Hepatocyte (in vitro differentiated cells): ENCODE measurements at regions not wholly inside any gene's neighbourhood (a gene's known extent, or its start where the extent isn't known, plus 50 kb on each side); places are given as distances from the start of the nearest gene placed in this dataset.

Source experiments
- DNase-seq: peaks from one replicate; pipeline ENCODE4 v3.0.0-alpha.2; 2016; ENCODE audit warnings: low spot score
- H2AFZ ChIP-seq: fragments of 200-600 bp; sonication (generic); 2 replicates; pipeline ENCODE4 v1.6.0; 2016; ENCODE audit warnings: antibody characterized with exemption, mild to moderate bottlenecking
- H3K27ac ChIP-seq: fragments of 200-600 bp; sonication (generic); 2 replicates; pipeline ENCODE4 v1.5.1; 2016; ENCODE audit warnings: mild to moderate bottlenecking
- H3K27me3 ChIP-seq: fragments of 200-600 bp; sonication (generic); 2 replicates; pipeline ENCODE4 v1.6.1; 2016
- H3K36me3 ChIP-seq: fragments of 200-600 bp; sonication (generic); replicated peaks from 2 replicates; pipeline ENCODE4 v1.5.1; 2016; ENCODE audit warnings: low read depth; ENCODE audit not compliant: insufficient read depth
- H3K4me1 ChIP-seq: fragments of 200-600 bp; sonication (generic); 2 replicates; pipeline ENCODE4 v1.5.1; 2016; ENCODE audit warnings: mild to moderate bottlenecking, moderate library complexity; ENCODE audit not compliant: insufficient read depth
- H3K4me2 ChIP-seq: fragments of 200-600 bp; sonication (generic); 2 replicates; pipeline ENCODE4 v1.6.0; 2016
- H3K4me3 ChIP-seq: fragments of 200-600 bp; sonication (generic); 2 replicates; pipeline ENCODE4 v1.5.1; 2016; ENCODE audit warnings: mild to moderate bottlenecking
- H3K79me2 ChIP-seq: fragments of 200-600 bp; sonication (generic); 2 replicates; pipeline ENCODE4 v1.6.0; 2017; ENCODE audit warnings: mild to moderate bottlenecking
- H3K9me2 ChIP-seq: fragments of 200-600 bp; sonication (generic); replicated peaks from 2 replicates; pipeline ENCODE4 v1.6.0; 2017; ENCODE audit warnings: mild to moderate bottlenecking; ENCODE audit not compliant: insufficient read depth
- H3K9me3 ChIP-seq: fragments of 200-600 bp; sonication (generic); 2 replicates; pipeline ENCODE4 v1.5.1; 2016; ENCODE audit warnings: low read depth, mild to moderate bottlenecking
- H4K20me1 ChIP-seq: fragments of 200-600 bp; sonication (generic); 2 replicates; pipeline ENCODE4 v1.6.0; 2016; ENCODE audit warnings: mild to moderate bottlenecking; ENCODE audit not compliant: insufficient read depth, poor library complexity, severe bottlenecking
- EZH2 ChIP-seq: fragments of 200-600 bp; sonication (generic); IDR thresholded peaks from 2 replicates; pipeline ENCODE4 v1.6.1; 2016; ENCODE audit warnings: antibody characterized with exemption, mild to moderate bottlenecking, borderline replicate concordance
- EZH2phosphoT487 ChIP-seq: fragments of 200-600 bp; sonication (generic); IDR thresholded peaks from one replicate; pipeline ENCODE4 v1.6.1; 2018; ENCODE audit warnings: antibody characterized with exemption, mild to moderate bottlenecking, low read depth, moderate library complexity; ENCODE audit not compliant: unreplicated experiment, severe bottlenecking
- WGBS: methylation state at CpG from one replicate; pipeline ENCODE4 v1.1.6; 2016; ENCODE audit warnings: low lambda C conversion rate; ENCODE audit errors: missing lambda C conversion rate; 5-methylcytosine and 5-hydroxymethylcytosine counted together
- TF ChIP-seq, protein P1 (sequence below): fragments of 200-600 bp; sonication (generic); IDR thresholded peaks from 2 replicates; pipeline ENCODE4 v1.5.1; 2016; ENCODE audit warnings: antibody characterized with exemption, mild to moderate bottlenecking; ENCODE audit not compliant: poor library complexity

- Histone ChIP-seq H3K4me2 (no peak overlapping the region), H3K36me3 (no peaks in the 10 kb centered on the region), H4K20me1 (no peaks in the 10 kb centered on the region), H3K79me2 (no peaks in the 10 kb centered on the region), H3K27me3 (no peaks in the 10 kb centered on the region), H3K4me3 (no peak overlapping the region), H3K4me1 (no peaks in the 10 kb centered on the region), H3K9me3 (no peaks in the 10 kb centered on the region), H3K9me2 (no peaks in the 10 kb centered on the region), H2AFZ (no peak overlapping the region), H3K27ac (no peak overlapping the region)
- TF ChIP-seq, protein P1, sequence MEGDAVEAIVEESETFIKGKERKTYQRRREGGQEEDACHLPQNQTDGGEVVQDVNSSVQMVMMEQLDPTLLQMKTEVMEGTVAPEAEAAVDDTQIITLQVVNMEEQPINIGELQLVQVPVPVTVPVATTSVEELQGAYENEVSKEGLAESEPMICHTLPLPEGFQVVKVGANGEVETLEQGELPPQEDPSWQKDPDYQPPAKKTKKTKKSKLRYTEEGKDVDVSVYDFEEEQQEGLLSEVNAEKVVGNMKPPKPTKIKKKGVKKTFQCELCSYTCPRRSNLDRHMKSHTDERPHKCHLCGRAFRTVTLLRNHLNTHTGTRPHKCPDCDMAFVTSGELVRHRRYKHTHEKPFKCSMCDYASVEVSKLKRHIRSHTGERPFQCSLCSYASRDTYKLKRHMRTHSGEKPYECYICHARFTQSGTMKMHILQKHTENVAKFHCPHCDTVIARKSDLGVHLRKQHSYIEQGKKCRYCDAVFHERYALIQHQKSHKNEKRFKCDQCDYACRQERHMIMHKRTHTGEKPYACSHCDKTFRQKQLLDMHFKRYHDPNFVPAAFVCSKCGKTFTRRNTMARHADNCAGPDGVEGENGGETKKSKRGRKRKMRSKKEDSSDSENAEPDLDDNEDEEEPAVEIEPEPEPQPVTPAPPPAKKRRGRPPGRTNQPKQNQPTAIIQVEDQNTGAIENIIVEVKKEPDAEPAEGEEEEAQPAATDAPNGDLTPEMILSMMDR = no peak
- TF ChIP-seq EZH2phosphoT487 = no peak
- TF ChIP-seq EZH2 = no peak
- no peak for DNase-seq
- 82% methylated on average over 4 of the region's 4 CpGs for WGBS
Observed at GRCh38 chr4:163610648-163611047, 116.2 kb downstream of the TMA16 start.

DNA sequence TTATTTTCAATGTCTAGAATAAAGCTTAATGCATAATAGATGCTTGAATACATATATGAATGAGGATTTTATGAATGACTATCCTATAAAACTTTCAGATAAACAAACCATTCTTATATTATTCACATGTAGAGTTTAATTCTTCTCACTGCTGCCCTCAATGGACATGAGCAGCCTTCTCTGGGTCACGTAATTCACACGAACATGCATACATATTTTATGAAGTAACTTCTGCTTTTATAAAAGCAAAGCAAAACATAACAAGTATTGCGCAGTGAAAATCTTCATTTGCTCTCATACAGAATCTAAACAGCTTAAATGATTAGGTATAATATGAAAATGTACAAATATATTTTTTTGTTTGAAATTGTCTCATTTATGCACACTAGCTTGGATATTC is 116.7 kb downstream of the TMA16 start:
- Histone ChIP-seq H3K36me3 (no peaks in the 10 kb centered on the region), H4K20me1 (no peaks in the 10 kb centered on the region), H3K4me1 (no peaks in the 10 kb centered on the region), H3K27me3 (no peaks in the 10 kb centered on the region), H3K9me3 (no peaks in the 10 kb centered on the region), H3K4me2 (no peak overlapping the region), H2AFZ (no peak overlapping the region), H3K79me2 (no peaks in the 10 kb centered on the region), H3K27ac (no peak overlapping the region), H3K4me3 (no peak overlapping the region), H3K9me2 (no peaks in the 10 kb centered on the region)
- WGBS = 87% methylated on average over 3 of the region's 3 CpGs
- no peak for DNase-seq
- TF ChIP-seq, protein P1 = no peak
- no peak for TF ChIP-seq EZH2phosphoT487

DNA sequence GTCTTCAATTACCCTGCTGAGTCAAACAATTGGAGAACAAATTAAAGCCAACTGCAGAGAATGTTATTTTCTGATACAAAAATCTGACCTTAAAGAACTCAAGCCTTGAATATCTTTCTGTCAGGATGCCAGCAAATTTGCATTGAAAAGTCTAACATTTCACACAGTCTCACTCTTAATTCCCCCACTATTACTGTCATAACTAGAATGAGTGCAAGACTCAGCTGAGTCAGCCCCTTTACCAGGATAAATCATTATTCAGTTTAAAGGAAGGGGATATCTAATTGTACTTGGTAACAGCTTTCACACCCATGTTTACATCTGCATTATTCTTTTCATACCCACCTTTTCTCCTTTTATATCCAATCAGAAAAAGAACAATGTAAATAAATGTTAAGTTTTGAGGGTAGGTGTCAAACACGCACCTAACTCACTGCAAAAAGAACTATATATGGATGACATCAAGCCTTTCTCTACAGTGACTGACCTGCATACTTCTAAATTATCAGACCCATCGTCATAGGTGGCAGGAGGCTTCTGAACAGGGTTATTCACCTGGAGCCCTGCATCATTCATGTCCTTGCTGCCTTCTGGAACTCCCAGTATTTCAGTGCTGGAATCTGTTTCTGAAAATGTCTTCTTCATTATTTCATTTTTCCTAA is 117.4 kb downstream of the TMA16 start:
- Histone ChIP-seq H3K4me2 (no peak overlapping the region), H3K27me3 (no peaks in the 10 kb centered on the region), H3K27ac (no peak overlapping the region), H2AFZ (no peak overlapping the region), H3K9me3 (no peaks in the 10 kb centered on the region), H3K4me1 (no peaks in the 10 kb centered on the region), H3K4me3 (no peak overlapping the region), H4K20me1 (no peaks in the 10 kb centered on the region), H3K9me2 (no peaks in the 10 kb centered on the region), H3K36me3 (no peaks in the 10 kb centered on the region), H3K79me2 (no peaks in the 10 kb centered on the region)
- TF ChIP-seq EZH2 (no peak), EZH2phosphoT487 (no peak)
- TF ChIP-seq, protein P1 = no peak
- DNase-seq = no peak
- 96% methylated on average over 2 of the region's 2 CpGs for WGBS

- Histone ChIP-seq H3K9me2 (no peaks in the 10 kb centered on the region), H3K27me3 (no peaks in the 10 kb centered on the region), H3K36me3 (no peaks in the 10 kb centered on the region), H2AFZ (no peak overlapping the region), H3K4me3 (no peak overlapping the region), H4K20me1 (no peaks in the 10 kb centered on the region), H3K27ac (no peak overlapping the region), H3K4me1 (no peaks in the 10 kb centered on the region), H3K9me3 (no peaks in the 10 kb centered on the region), H3K4me2 (no peak overlapping the region), H3K79me2 (no peaks in the 10 kb centered on the region)
- DNase-seq = no peak
- TF ChIP-seq, protein P1 = no peak
- TF ChIP-seq EZH2 = no peak
- TF ChIP-seq EZH2phosphoT487 = no peak
Observed at GRCh38 chr4:163612762-163613161, 118.3 kb downstream of the TMA16 start.
